Left lung (tissue), 4 donors: ENCODE measurements at regions not wholly inside any gene's neighbourhood (a gene's known extent, or its start where the extent isn't known, plus 50 kb on each side); places are given as distances from the start of the nearest gene placed in this dataset.

Experiments
- ATAC-seq: fragments of 200-7000 bp; cut with Tn5 transposase; one replicate; pipeline ENCODE4 v1.9.1; 2020; ENCODE audit warnings: moderate library complexity
- DNase-seq, 4 donors: peaks; one replicate each; pipeline ENCODE4 v3.0.0-alpha.2; 2013 to 2020
- H3K27ac ChIP-seq, 2 donors: fragments of 200-600 bp; sonication (generic) in 1 of 2; one replicate each; pipeline versions ENCODE4 v1.5.0 to v1.8.0; 2020 to 2021
- H3K27me3 ChIP-seq, 2 donors: fragments of 200-600 bp; sonication (generic) in 1 of 2; one replicate each; pipeline versions ENCODE4 v1.5.0 to v1.8.0; 2020 to 2021
- H3K36me3 ChIP-seq, 2 donors: fragments of 200-600 bp; sonication (generic) in 1 of 2; one replicate each; pipeline versions ENCODE4 v1.5.0 to v1.8.0; 2020 to 2021
- H3K4me1 ChIP-seq, 2 donors: fragments of 200-600 bp; one replicate each; pipeline ENCODE4 v1.8.0; 2021
- H3K4me3 ChIP-seq, 2 donors: fragments of 200-600 bp; sonication (generic) in 1 of 2; one replicate each; pipeline versions ENCODE4 v1.5.0 to v1.8.0; 2020 to 2021; ENCODE audit warnings: mild to moderate bottlenecking in 1 of 2
- H3K9me3 ChIP-seq, 2 donors: fragments of 200-600 bp; sonication (generic) in 1 of 2; one replicate each; pipeline versions ENCODE4 v1.5.0 to v1.8.0; 2020 to 2021
- CTCF ChIP-seq, 2 donors: fragments of 200-600 bp; sonication (generic) in 1 of 2; IDR thresholded peaks; one replicate each; pipeline versions ENCODE4 v1.5.0 to v1.8.0; 2021; ENCODE audit warnings: antibody characterized with exemption in 2 of 2
- intact Hi-C, 2 donors: fragments of 100-400 bp; cut with DNase I; formaldehyde crosslinking; loops; one replicate each; pipeline versions ENCODE4 v1.11.2 to v1.14.2; 2022
- donor health status: DM: no; HTN: yes; CAD: no.
- donor health status: DM: no; HTN: no; CAD: no.

GRCh38 chr13:84265257-84265764 lies 383.0 kb upstream of the SLITRK1 start:
- no peak overlapping the region for H3K4me3 ChIP-seq
- intact Hi-C loops: no loop called here
- H3K4me1 ChIP-seq: no peaks in the 10 kb centered on the region
- no peaks in the 10 kb centered on the region for H3K9me3 ChIP-seq
- no peak overlapping the region for H3K27ac ChIP-seq
- H3K36me3 ChIP-seq: no peaks in the 10 kb centered on the region
- no peaks in the 10 kb centered on the region for H3K27me3 ChIP-seq
- DNase-seq: no peak
- no peak for TF ChIP-seq CTCF (IDR thresholded peaks at IDR 0.05)
- no peak for ATAC-seq

- TF ChIP-seq CTCF (IDR thresholded peaks at IDR 0.05): no peak
- H3K27me3 ChIP-seq: no peaks in the 10 kb centered on the region
- intact Hi-C loops: no loop called here
- no peak for DNase-seq
- no peaks in the 10 kb centered on the region for H3K36me3 ChIP-seq
- no peaks in the 10 kb centered on the region for H3K4me1 ChIP-seq
- no peaks in the 10 kb centered on the region for H3K9me3 ChIP-seq
- no peak overlapping the region for H3K27ac ChIP-seq
- no peak for ATAC-seq
- no peak overlapping the region for H3K4me3 ChIP-seq
Measured at GRCh38 chr13:84263354-84264069, 381.2 kb upstream of the SLITRK1 start.

GRCh38 chr13:84255226-84255797 lies 373.0 kb upstream of the SLITRK1 start:
- Histone ChIP-seq H3K4me1 (no peaks in the 10 kb centered on the region), H3K4me3 (no peak overlapping the region), H3K27me3 (no peaks in the 10 kb centered on the region), H3K9me3 (peaks cover 0 to 12% of the 10 kb centered on the region in 2 donors), H3K36me3 (no peaks in the 10 kb centered on the region), H3K27ac (no peak overlapping the region)
- DNase-seq: no peak
- intact Hi-C loops: no loop called here
- no peak for TF ChIP-seq CTCF (IDR thresholded peaks at IDR 0.05)
- ATAC-seq: no peak

GRCh38 chr13:84249463-84249862 lies 367.2 kb upstream of the SLITRK1 start:
- no peaks in the 10 kb centered on the region for H3K4me1 ChIP-seq
- H3K27me3 ChIP-seq: no peaks in the 10 kb centered on the region
- H3K36me3 ChIP-seq: no peaks in the 10 kb centered on the region
- no peak for DNase-seq
- H3K27ac ChIP-seq: no peak overlapping the region
- intact Hi-C loops: no loop called here
- peaks cover 0 to 12% of the 10 kb centered on the region in 2 donors for H3K9me3 ChIP-seq
- no peak overlapping the region for H3K4me3 ChIP-seq
- no peak for ATAC-seq
- no peak for TF ChIP-seq CTCF (IDR thresholded peaks at IDR 0.05)

- H3K27ac ChIP-seq: no peak overlapping the region
- H3K36me3 ChIP-seq: no peaks in the 10 kb centered on the region
- DNase-seq (no peak), ATAC-seq (no peak)
- no peaks in the 10 kb centered on the region for H3K27me3 ChIP-seq
- intact Hi-C loops: no loop called here
- no peak overlapping the region for H3K4me3 ChIP-seq
- no peaks in the 10 kb centered on the region for H3K4me1 ChIP-seq
- TF ChIP-seq CTCF (IDR thresholded peaks at IDR 0.05): no peak
- H3K9me3 ChIP-seq: no peaks in the 10 kb centered on the region
Measured at GRCh38 chr13:84243340-84243739, 361.1 kb upstream of the SLITRK1 start.
